ENCODE measurements at regions not wholly inside any gene's neighbourhood (a gene's known extent, or its start where the extent isn't known, plus 50 kb on each side); places are given as distances from the start of the nearest gene placed in this dataset.

DNA sequence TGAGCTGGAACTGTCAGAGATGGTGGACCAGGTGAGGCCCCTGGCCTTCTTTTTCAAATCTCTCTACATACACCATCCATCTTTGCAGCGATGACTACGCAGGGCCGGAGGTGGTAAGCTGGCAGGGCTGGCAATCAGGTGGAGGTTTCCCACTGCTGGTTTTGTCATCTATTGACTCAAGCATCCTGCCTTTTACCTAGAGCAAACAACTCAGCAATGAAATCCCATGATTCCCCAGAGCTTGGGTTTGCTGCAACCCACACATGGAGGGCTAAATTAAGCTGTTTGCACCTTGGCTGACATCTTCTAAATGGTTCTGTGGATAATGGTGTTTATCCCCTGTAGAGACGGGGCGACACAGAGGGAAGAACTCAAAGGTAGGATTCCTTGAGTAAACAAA lies 170.2 kb downstream of the SCP2D1 start:
- TF ChIP-seq, protein P1, sequence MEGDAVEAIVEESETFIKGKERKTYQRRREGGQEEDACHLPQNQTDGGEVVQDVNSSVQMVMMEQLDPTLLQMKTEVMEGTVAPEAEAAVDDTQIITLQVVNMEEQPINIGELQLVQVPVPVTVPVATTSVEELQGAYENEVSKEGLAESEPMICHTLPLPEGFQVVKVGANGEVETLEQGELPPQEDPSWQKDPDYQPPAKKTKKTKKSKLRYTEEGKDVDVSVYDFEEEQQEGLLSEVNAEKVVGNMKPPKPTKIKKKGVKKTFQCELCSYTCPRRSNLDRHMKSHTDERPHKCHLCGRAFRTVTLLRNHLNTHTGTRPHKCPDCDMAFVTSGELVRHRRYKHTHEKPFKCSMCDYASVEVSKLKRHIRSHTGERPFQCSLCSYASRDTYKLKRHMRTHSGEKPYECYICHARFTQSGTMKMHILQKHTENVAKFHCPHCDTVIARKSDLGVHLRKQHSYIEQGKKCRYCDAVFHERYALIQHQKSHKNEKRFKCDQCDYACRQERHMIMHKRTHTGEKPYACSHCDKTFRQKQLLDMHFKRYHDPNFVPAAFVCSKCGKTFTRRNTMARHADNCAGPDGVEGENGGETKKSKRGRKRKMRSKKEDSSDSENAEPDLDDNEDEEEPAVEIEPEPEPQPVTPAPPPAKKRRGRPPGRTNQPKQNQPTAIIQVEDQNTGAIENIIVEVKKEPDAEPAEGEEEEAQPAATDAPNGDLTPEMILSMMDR (IDR thresholded peaks at IDR 0.05): no peak
- TF ChIP-seq POLR2A (IDR thresholded peaks at IDR 0.05): no peak

Data from heart left ventricle (tissue), 13 donors.